Keratinocyte (primary cell): ENCODE measurements at regions not wholly inside any gene's neighbourhood (a gene's known extent, or its start where the extent isn't known, plus 50 kb on each side); places are given as distances from the start of the nearest gene placed in this dataset.

Source experiments
- DNase-seq: peaks from one replicate; pipeline ENCODE4 v3.0.0-alpha.2; 2011; ENCODE audit warnings: low read depth, missing footprints, low spot score
- FAIRE-seq: peaks from 2 replicates; lab custom pipeline; 2011; peaks lifted over from hg19 to GRCh38; lab: Jason Lieb, UNC
- H2AFZ ChIP-seq: 2 replicates; pipeline ENCODE4 v1.6.0; 2012; ENCODE audit warnings: low read length, control low read depth, inconsistent platforms; ENCODE audit not compliant: control insufficient read depth
- H3K27ac ChIP-seq: 2 replicates; pipeline ENCODE4 v1.5.1; 2011; ENCODE audit warnings: low read length; ENCODE audit not compliant: control insufficient read depth, insufficient read depth
- H3K27me3 ChIP-seq: 3 replicates; pipeline ENCODE4 v1.6.0; 2011; ENCODE audit warnings: low read length; ENCODE audit not compliant: control insufficient read depth, insufficient read depth; ENCODE audit errors: extremely low read depth
- H3K36me3 ChIP-seq, 2 experiments: 2 replicates in 1 of 2; 3 replicates in 1 of 2; pipeline ENCODE4 v1.5.1; 2011; ENCODE audit warnings: low read length in 2 of 2, mild to moderate bottlenecking in 1 of 2; ENCODE audit not compliant: control insufficient read depth in 2 of 2, insufficient read depth in 2 of 2; ENCODE audit errors: extremely low read depth in 1 of 2
- H3K4me1 ChIP-seq: 3 replicates; pipeline ENCODE4 v1.5.1; 2011; ENCODE audit warnings: low read length; ENCODE audit not compliant: control insufficient read depth, insufficient read depth; ENCODE audit errors: extremely low read depth
- H3K4me2 ChIP-seq: 3 replicates; pipeline ENCODE4 v1.6.0; 2011; ENCODE audit warnings: low read depth, low read length; ENCODE audit not compliant: control insufficient read depth, insufficient read depth; ENCODE audit errors: extremely low read depth
- H3K4me3 ChIP-seq, 3 experiments: fragments of 200-600 bp in 1 of 3; sonication (generic) in 1 of 3; 2 replicates in 2 of 3; 3 replicates in 1 of 3; pipeline ENCODE4 v1.5.1; 2011 to 2016; ENCODE audit warnings: low read length in 3 of 3, mild to moderate bottlenecking in 3 of 3, control low read depth in 2 of 3, inconsistent platforms in 1 of 3, low read depth in 1 of 3, mixed read lengths in 1 of 3, mixed run types in 1 of 3, moderate library complexity in 1 of 3; ENCODE audit not compliant: control insufficient read depth in 2 of 3, insufficient read depth in 2 of 3; ENCODE audit errors: extremely low read depth in 1 of 3
- H3K79me2 ChIP-seq: 2 replicates; pipeline ENCODE4 v1.6.0; 2012; ENCODE audit warnings: low read length; ENCODE audit not compliant: control insufficient read depth, insufficient read depth
- H3K9ac ChIP-seq: 3 replicates; pipeline ENCODE4 v1.6.0; 2011; ENCODE audit warnings: low read length; ENCODE audit not compliant: control insufficient read depth, insufficient read depth; ENCODE audit errors: extremely low read depth
- H3K9me1 ChIP-seq: 3 replicates; pipeline ENCODE4 v1.6.0; 2011; ENCODE audit warnings: low read length; ENCODE audit not compliant: control insufficient read depth, insufficient read depth; ENCODE audit errors: extremely low read depth
- H3K9me3 ChIP-seq: 2 replicates; pipeline ENCODE4 v1.5.1; 2012; ENCODE audit warnings: low read depth, low read length; ENCODE audit not compliant: control insufficient read depth
- H4K20me1 ChIP-seq: 3 replicates; pipeline ENCODE4 v1.6.0; 2011; ENCODE audit warnings: low read length; ENCODE audit not compliant: control insufficient read depth, insufficient read depth; ENCODE audit errors: extremely low read depth
- CTCF ChIP-seq, 3 experiments: IDR thresholded peaks in 1 of 3; conservative IDR thresholded peaks in 1 of 3; optimal IDR thresholded peaks in 1 of 3; 2 replicates in 2 of 3; 3 replicates in 1 of 3; pipeline versions ENCODE3 to v1.5.1; 2011; ENCODE audit warnings: low read length in 3 of 3, mild to moderate bottlenecking in 3 of 3, moderate library complexity in 2 of 3, control low read depth in 1 of 3, inconsistent platforms in 1 of 3; ENCODE audit not compliant: insufficient read depth in 2 of 3; ENCODE audit errors: extremely low read depth in 1 of 3
- EZH2 ChIP-seq: IDR thresholded peaks from one replicate; pipeline ENCODE4 v1.6.1; 2012; ENCODE audit warnings: inconsistent platforms, mild to moderate bottlenecking, low read length, moderate library complexity
- dilution Hi-C: fragments of 300-500 bp; cut with MboI; formaldehyde crosslinking; loops from one replicate; pipeline ENCODE4 v1.7.0; 2020; ENCODE audit warnings: low sequenced_read_pairs; ENCODE audit not compliant: extremely low pct_ligation_motif_present

- peaks cover 2% of the 10 kb centered on the region for H3K4me1 ChIP-seq
- FAIRE-seq = no peak
- no peaks in the 10 kb centered on the region for H3K9me3 ChIP-seq
- no peaks in the 10 kb centered on the region for H4K20me1 ChIP-seq
- no peak overlapping the region for H3K27ac ChIP-seq
- dilution Hi-C loops = no loop called here
- H3K79me2 ChIP-seq = no peaks in the 10 kb centered on the region
- DNase-seq = no peak
- no peaks in the 10 kb centered on the region for H3K36me3 ChIP-seq
- no peak for TF ChIP-seq EZH2
- TF ChIP-seq CTCF (optimal IDR thresholded peaks at IDR 0.05 in 1 of 3, IDR thresholded peaks at IDR 0.05 in 1 of 3, conservative IDR thresholded peaks at IDR 0.05 in 1 of 3; ENCODE audit: extremely low read depth in 1 of 3, insufficient read depth in 2 of 3, low read length in 3 of 3) = no peak
- H3K4me3 ChIP-seq = no peak overlapping the region
- H3K27me3 ChIP-seq = no peaks in the 10 kb centered on the region
- no peak overlapping the region for H3K4me2 ChIP-seq
- H3K9ac ChIP-seq = no peak overlapping the region
- no peak overlapping the region for H2AFZ ChIP-seq
- H3K9me1 ChIP-seq = no peaks in the 10 kb centered on the region
Measured at GRCh38 chr2:138234265-138234664, 267.3 kb upstream of the SPOPL start.

GRCh38 chr2:138235041-138235440 is 266.5 kb upstream of the SPOPL start:
- H3K4me3 ChIP-seq = no peak overlapping the region
- no peak overlapping the region for H2AFZ ChIP-seq
- no peak overlapping the region for H3K27ac ChIP-seq
- dilution Hi-C loops = no loop called here
- no peak for FAIRE-seq
- H3K4me1 ChIP-seq = peaks cover 2% of the 10 kb centered on the region
- no peak overlapping the region for H3K9ac ChIP-seq
- H3K36me3 ChIP-seq = no peaks in the 10 kb centered on the region
- no peaks in the 10 kb centered on the region for H3K27me3 ChIP-seq
- H4K20me1 ChIP-seq = no peaks in the 10 kb centered on the region
- DNase-seq = no peak
- TF ChIP-seq CTCF (optimal IDR thresholded peaks at IDR 0.05 in 1 of 3, IDR thresholded peaks at IDR 0.05 in 1 of 3, conservative IDR thresholded peaks at IDR 0.05 in 1 of 3; ENCODE audit: extremely low read depth in 1 of 3, insufficient read depth in 2 of 3, low read length in 3 of 3) (no peak), EZH2 (no peak)
- no peaks in the 10 kb centered on the region for H3K9me3 ChIP-seq
- H3K9me1 ChIP-seq = no peaks in the 10 kb centered on the region
- no peaks in the 10 kb centered on the region for H3K79me2 ChIP-seq
- no peak overlapping the region for H3K4me2 ChIP-seq
